GM12878 (cell line): ENCODE measurements at regions not wholly inside any gene's neighbourhood (a gene's known extent, or its start where the extent isn't known, plus 50 kb on each side); places are given as distances from the start of the nearest gene placed in this dataset.

Experiments used
- POLR2A ChIP-seq: IDR thresholded peaks from 2 replicates; pipeline ENCODE4 v1.6.1; 2011; ENCODE audit warnings: low read depth, mild to moderate bottlenecking, low read length
- TAF1 ChIP-seq: IDR thresholded peaks from 2 replicates; pipeline ENCODE4 v1.6.1; 2011; ENCODE audit warnings: mild to moderate bottlenecking, low read depth, low read length, borderline replicate concordance

GRCh38 chr2:196587739-196588138 lies 51.8 kb upstream of the CCDC150 start:
- TF ChIP-seq TAF1 = no peak
- no peak for TF ChIP-seq POLR2A
